Lower leg skin (tissue), 4 donors: ENCODE measurements at regions not wholly inside any gene's neighbourhood (a gene's known extent, or its start where the extent isn't known, plus 50 kb on each side); places are given as distances from the start of the nearest gene placed in this dataset.

Experiments
- DNase-seq, 2 donors: peaks; one replicate each; pipeline ENCODE4 v3.0.0-alpha.2; 2019; ENCODE audit warnings: low spot score in 2 of 2
- H3K4me3 ChIP-seq: fragments of 200-600 bp; sonication (generic); 2 replicates; pipeline ENCODE4 v1.5.1; 2017; ENCODE audit warnings: mild to moderate bottlenecking, low read depth; ENCODE audit not compliant: poor library complexity, severe bottlenecking
- CTCF ChIP-seq, 3 donors: fragments of 450-650 bp; IDR thresholded peaks; one replicate each; pipeline ENCODE4 v1.5.1; 2016; ENCODE audit warnings: antibody characterized with exemption in 3 of 3, mild to moderate bottlenecking in 3 of 3, moderate library complexity in 2 of 3
- POLR2A ChIP-seq, 2 donors: fragments of 450-650 bp; IDR thresholded peaks; one replicate each; pipeline ENCODE4 v1.6.1; 2016 to 2017; ENCODE audit warnings: antibody characterized with exemption in 2 of 2, mild to moderate bottlenecking in 1 of 2, moderate library complexity in 1 of 2
- WGBS, 2 donors: methylation state at CpG; one replicate each; pipeline ENCODE4 v1.1.5; 2018; 5-methylcytosine and 5-hydroxymethylcytosine counted together
- intact Hi-C: fragments of 100-400 bp; cut with DNase I; formaldehyde crosslinking; loops from one replicate; pipeline ENCODE4 v1.15.0; 2023; ENCODE audit warnings: low total_unique reads

- intact Hi-C loops = no loop called here
- no peak overlapping the region for H3K4me3 ChIP-seq
- 33 to 37% methylated on average over 1 of the region's 1 CpG for WGBS, 2 donors
- no peak for TF ChIP-seq POLR2A (IDR thresholded peaks at IDR 0.05)
- TF ChIP-seq CTCF (IDR thresholded peaks at IDR 0.05) = no peak
- DNase-seq = no peak
Observed at GRCh38 chrX:20727447-20727846, 460.7 kb upstream of the RPS6KA3 start.

- no peak for DNase-seq
- H3K4me3 ChIP-seq = no peak overlapping the region
- intact Hi-C loops = no loop called here
- 67 to 72% methylated on average over 2 of the region's 2 CpGs for WGBS, 2 donors
- TF ChIP-seq CTCF (IDR thresholded peaks at IDR 0.05) (no peak), POLR2A (IDR thresholded peaks at IDR 0.05) (no peak)
Observed at GRCh38 chrX:20720954-20721626, 454.4 kb upstream of the RPS6KA3 start.

- 28 to 44% methylated on average over 3 of the region's 3 CpGs for WGBS, 2 donors
- intact Hi-C loops = no loop called here
- TF ChIP-seq CTCF (IDR thresholded peaks at IDR 0.05) = no peak
- no peak for TF ChIP-seq POLR2A (IDR thresholded peaks at IDR 0.05)
- H3K4me3 ChIP-seq = no peak overlapping the region
- no peak for DNase-seq
Observed at GRCh38 chrX:20718592-20719380, 452.1 kb upstream of the RPS6KA3 start.

- WGBS, 2 donors = 73 to 78% methylated on average over 3 of the region's 3 CpGs
- H3K4me3 ChIP-seq = no peak overlapping the region
- DNase-seq = no peak
- intact Hi-C loops = no loop called here
- no peak for TF ChIP-seq POLR2A (IDR thresholded peaks at IDR 0.05)
- TF ChIP-seq CTCF (IDR thresholded peaks at IDR 0.05) = no peak
Observed at GRCh38 chrX:20715176-20715575, 448.5 kb upstream of the RPS6KA3 start.

GRCh38 chrX:20712811-20713210 is 446.1 kb upstream of the RPS6KA3 start:
- WGBS, 2 donors = 23 to 35% methylated on average over 1 of the region's 1 CpG
- intact Hi-C loops = no loop called here
- TF ChIP-seq POLR2A (IDR thresholded peaks at IDR 0.05) (no peak), CTCF (IDR thresholded peaks at IDR 0.05) (no peak)
- no peak for DNase-seq
- no peak overlapping the region for H3K4me3 ChIP-seq
